ENCODE measurements at regions not wholly inside any gene's neighbourhood (a gene's known extent, or its start where the extent isn't known, plus 50 kb on each side); places are given as distances from the start of the nearest gene placed in this dataset.
"Not testable (repeated sequence)": the region's sequence is repeated elsewhere in the genome, so short reads cannot be mapped to it uniquely, and the experiment has no call there.

GRCh38 chr16:16593156-16593863, 214.4 kb downstream of the NPIPA7 start:
- H3K4me3 ChIP-seq (ENCODE audit: low read depth, low read length) = not testable (repeated sequence)
- peak; percentile 4 for DNase-seq (ENCODE audit: low read depth)
- TF ChIP-seq, protein P1, sequence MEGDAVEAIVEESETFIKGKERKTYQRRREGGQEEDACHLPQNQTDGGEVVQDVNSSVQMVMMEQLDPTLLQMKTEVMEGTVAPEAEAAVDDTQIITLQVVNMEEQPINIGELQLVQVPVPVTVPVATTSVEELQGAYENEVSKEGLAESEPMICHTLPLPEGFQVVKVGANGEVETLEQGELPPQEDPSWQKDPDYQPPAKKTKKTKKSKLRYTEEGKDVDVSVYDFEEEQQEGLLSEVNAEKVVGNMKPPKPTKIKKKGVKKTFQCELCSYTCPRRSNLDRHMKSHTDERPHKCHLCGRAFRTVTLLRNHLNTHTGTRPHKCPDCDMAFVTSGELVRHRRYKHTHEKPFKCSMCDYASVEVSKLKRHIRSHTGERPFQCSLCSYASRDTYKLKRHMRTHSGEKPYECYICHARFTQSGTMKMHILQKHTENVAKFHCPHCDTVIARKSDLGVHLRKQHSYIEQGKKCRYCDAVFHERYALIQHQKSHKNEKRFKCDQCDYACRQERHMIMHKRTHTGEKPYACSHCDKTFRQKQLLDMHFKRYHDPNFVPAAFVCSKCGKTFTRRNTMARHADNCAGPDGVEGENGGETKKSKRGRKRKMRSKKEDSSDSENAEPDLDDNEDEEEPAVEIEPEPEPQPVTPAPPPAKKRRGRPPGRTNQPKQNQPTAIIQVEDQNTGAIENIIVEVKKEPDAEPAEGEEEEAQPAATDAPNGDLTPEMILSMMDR (conservative IDR thresholded peaks at IDR 0.05; ENCODE audit: low read depth, low read length) = peak; percentile 51

GRCh38 chr16:16595029-16595718, 216.2 kb downstream of the NPIPA7 start:
- DNase-seq (ENCODE audit: low read depth); H3K4me3 ChIP-seq (ENCODE audit: low read depth, low read length): not testable (repeated sequence)

- not testable (repeated sequence) for DNase-seq (ENCODE audit: low read depth); H3K4me3 ChIP-seq (ENCODE audit: low read depth, low read length)
Observed at GRCh38 chr16:16601239-16601638, 222.3 kb downstream of the NPIPA7 start.

GRCh38 chr16:16607401-16608082, 228.6 kb downstream of the NPIPA7 start:
- H3K4me3 ChIP-seq (ENCODE audit: low read depth, low read length); DNase-seq (ENCODE audit: low read depth): not testable (repeated sequence)

- not testable (repeated sequence) for H3K4me3 ChIP-seq (ENCODE audit: low read depth, low read length); DNase-seq (ENCODE audit: low read depth)
Observed at GRCh38 chr16:16609627-16610026, 230.7 kb downstream of the NPIPA7 start.

GRCh38 chr16:16610389-16610967, 231.5 kb downstream of the NPIPA7 start:
- not testable (repeated sequence) for DNase-seq (ENCODE audit: low read depth); H3K4me3 ChIP-seq (ENCODE audit: low read depth, low read length)

DNA sequence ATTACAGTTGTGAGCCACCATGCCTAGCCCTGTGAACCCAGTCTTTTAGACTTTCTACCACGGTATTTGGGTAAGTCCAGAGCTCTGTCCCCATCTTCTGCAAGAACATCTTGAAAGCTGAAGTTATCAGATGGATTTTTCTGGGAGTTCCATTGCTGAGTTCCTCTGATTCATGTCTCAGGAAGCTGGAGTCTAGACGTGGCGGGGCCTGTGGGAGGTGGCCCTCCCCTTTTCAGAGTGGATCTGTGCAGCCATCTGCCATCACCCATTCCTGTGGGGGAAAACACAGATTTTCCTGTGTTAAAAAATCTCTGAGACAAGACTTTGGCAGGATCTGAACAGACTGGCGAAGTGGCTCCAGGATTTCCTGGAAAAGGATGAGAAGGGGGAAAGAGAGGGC, 234.3 kb downstream of the NPIPA7 start:
- DNase-seq (ENCODE audit: low read depth); H3K4me3 ChIP-seq (ENCODE audit: low read depth, low read length): not testable (repeated sequence)

GRCh38 chr16:16614484-16614883, 235.5 kb downstream of the NPIPA7 start:
- not testable (repeated sequence) for DNase-seq (ENCODE audit: low read depth)

GRCh38 chr16:16618963-16619465, 240.1 kb downstream of the NPIPA7 start:
- not testable (repeated sequence) for H3K4me3 ChIP-seq (ENCODE audit: low read depth, low read length); DNase-seq (ENCODE audit: low read depth)

More at GRCh38 chr16:16614484-16614883, 235.5 kb downstream of the NPIPA7 start:
- not testable (repeated sequence) for H3K4me3 ChIP-seq (ENCODE audit: low read depth, low read length)

GRCh38 chr16:16624367-16624766, 245.4 kb downstream of the NPIPA7 start:
- H3K4me3 ChIP-seq (ENCODE audit: low read depth, low read length); DNase-seq (ENCODE audit: low read depth): not testable (repeated sequence)

- H3K4me3 ChIP-seq (ENCODE audit: low read depth, low read length); DNase-seq (ENCODE audit: low read depth): not testable (repeated sequence)
Observed at GRCh38 chr16:16625140-16625539, 246.2 kb downstream of the NPIPA7 start.

GRCh38 chr16:16627865-16628264, 248.9 kb downstream of the NPIPA7 start:
- DNase-seq (ENCODE audit: low read depth); H3K4me3 ChIP-seq (ENCODE audit: low read depth, low read length): not testable (repeated sequence)

DNA sequence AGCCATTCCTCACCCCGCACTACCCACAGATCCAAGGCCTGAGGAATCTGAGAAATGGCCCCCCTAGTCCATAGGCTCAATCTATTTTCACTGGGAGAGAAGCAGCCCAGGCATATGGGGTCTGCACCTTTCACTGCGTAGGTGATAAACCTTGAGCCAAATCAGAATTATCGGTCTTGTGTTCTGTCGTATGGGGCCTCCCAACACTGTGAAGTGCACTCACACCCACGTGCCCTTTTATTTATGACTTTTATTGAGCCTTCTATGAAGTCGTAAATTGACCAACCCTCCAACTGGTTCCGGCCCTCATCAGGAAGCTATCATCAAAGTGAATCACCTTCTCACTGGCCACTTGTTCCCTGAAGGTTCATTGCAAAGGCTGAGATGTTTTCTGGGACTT, 259.3 kb downstream of the NPIPA7 start:
- not testable (repeated sequence) for DNase-seq (ENCODE audit: low read depth); H3K4me3 ChIP-seq (ENCODE audit: low read depth, low read length)

DNA sequence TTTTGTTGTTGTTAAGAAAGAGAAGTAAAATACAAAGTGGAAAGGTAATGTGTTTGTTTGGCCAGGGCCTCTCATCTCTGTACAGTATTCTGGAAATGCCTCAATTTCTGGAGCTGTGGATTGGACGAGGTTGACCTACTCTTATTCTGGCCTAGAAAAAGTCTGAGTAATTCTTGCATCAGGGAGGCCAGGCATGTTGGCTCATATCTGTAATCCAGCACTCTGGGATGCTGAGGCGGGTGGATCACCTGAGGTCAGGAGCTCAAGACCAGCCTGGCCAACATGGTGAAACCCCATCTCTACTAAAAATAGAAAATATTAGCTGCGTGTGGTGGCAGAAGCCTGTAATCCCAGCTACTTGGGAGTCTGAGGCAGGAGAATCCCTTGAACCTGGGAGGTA, 259.8 kb downstream of the NPIPA7 start:
- H3K4me3 ChIP-seq (ENCODE audit: low read depth, low read length); DNase-seq (ENCODE audit: low read depth): not testable (repeated sequence)

DNA sequence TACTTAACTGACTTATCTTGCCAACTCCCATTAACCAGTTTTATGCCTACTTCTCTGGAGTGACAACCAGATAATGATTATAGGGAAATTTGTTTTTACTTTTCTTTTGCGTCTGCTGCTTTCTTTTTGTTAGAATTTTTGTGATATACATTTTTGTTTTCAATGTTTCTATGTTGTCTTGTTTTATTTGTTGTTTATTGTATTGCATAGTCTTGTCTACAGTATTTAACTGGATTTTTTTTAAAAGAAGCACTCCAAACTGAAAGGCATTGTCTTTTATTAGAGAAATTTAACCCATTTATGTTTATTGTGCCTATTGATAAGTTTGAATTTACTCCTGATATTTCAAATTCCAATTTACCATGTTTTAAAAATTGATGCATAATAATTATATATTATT, 264.9 kb downstream of the NPIPA7 start:
- H3K4me3 ChIP-seq (ENCODE audit: low read depth, low read length); DNase-seq (ENCODE audit: low read depth): not testable (repeated sequence)

DNA sequence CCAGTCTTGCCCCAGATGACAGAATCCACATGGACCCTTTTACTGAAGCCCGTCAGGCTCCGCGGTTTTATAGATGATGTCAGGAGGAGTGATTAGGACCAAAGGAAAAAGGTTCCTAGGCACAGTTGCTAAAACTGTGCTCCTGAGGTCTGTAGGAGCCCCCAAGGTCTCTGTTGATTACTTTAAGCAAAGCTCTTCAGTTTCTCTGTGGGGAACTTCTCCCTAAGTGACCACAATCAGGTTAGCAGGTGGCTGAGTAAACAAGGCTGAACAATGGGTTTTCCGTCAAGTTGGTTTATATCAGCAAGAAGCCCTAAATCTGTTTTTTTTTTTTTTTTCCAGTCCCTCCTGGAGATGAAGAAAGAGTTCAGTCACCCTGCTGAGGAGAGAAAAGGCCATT, 269.1 kb downstream of the NPIPA7 start:
- H3K4me3 ChIP-seq (ENCODE audit: low read depth, low read length); DNase-seq (ENCODE audit: low read depth): not testable (repeated sequence)

DNA sequence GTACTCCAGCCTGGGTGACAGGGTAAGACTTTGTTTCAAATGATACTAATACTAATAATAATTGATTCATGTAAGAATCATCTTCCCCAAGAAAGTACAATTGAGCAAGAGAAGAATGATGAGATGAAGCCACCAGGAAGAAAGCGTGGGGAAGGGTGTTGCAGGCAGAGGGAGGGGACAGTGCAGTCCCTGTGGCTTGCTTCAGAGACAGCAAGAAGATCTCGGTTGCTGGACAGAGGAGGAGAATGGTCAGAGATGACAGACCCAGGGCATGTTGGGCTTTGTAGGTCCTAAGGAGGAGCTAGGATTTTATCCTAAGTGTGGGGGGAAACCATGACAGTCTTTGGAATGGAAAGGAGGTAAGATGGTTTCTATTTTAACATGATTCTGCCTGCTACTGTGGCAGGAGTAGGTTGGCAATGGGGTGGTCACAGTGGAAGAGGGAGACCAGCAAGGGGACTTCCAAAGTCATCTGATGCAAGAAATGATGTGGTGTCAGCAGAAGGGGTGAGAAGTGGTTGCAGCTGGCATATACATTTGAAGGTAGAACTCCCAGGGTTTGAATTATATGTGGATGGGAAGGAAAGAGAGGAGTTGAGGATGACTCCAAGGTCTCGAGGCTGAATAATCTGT, 293.4 kb downstream of the NPIPA7 start:
- not testable (repeated sequence) for DNase-seq (ENCODE audit: low read depth); H3K4me3 ChIP-seq (ENCODE audit: low read depth, low read length)

Measured in choroid plexus epithelial cell (primary cell).